CD14-positive monocyte (primary cell): ENCODE measurements at regions not wholly inside any gene's neighbourhood (a gene's known extent, or its start where the extent isn't known, plus 50 kb on each side); places are given as distances from the start of the nearest gene placed in this dataset.

ENCODE experiments used
- DNase-seq, 3 donors: peaks; one replicate each; pipeline ENCODE4 v3.0.0-alpha.2; 2011 to 2022
- H2AFZ ChIP-seq: 2 replicates; pipeline ENCODE4 v1.6.0; 2012; ENCODE audit warnings: mild to moderate bottlenecking, low read depth, low read length, inconsistent platforms; ENCODE audit not compliant: insufficient read depth, poor library complexity, severe bottlenecking
- H3K27ac ChIP-seq, 2 donors: 1 replicate in 1 of 2; 2 replicates in 1 of 2; pipeline ENCODE4 v1.5.1; 2012 to 2013; ENCODE audit warnings: low read length in 2 of 2, control low read depth in 1 of 2, inconsistent platforms in 1 of 2, low read depth in 1 of 2, mild to moderate bottlenecking in 1 of 2
- H3K27me3 ChIP-seq, 2 donors: one replicate each; pipeline versions ENCODE4 v1.6.0 to v1.6.1; 2011 to 2013; ENCODE audit warnings: low read length in 2 of 2; ENCODE audit not compliant: control insufficient read depth in 2 of 2, insufficient read depth in 2 of 2
- H3K36me3 ChIP-seq, 2 donors: replicated peaks in 1 of 2; 1 replicate in 1 of 2; 2 replicates in 1 of 2; pipeline versions ENCODE4 v1.5.1 to v1.6.1; 2012 to 2013; ENCODE audit warnings: low read length in 2 of 2, control low read depth in 1 of 2, inconsistent platforms in 1 of 2, mild to moderate bottlenecking in 1 of 2; ENCODE audit not compliant: insufficient read depth in 2 of 2, control insufficient read depth in 1 of 2
- H3K4me1 ChIP-seq, 2 donors: 1 replicate in 1 of 2; 2 replicates in 1 of 2; pipeline versions ENCODE4 v1.5.1 to v1.6.1; 2012 to 2013; ENCODE audit warnings: low read length in 2 of 2, control low read depth in 1 of 2, inconsistent platforms in 1 of 2, mild to moderate bottlenecking in 1 of 2, moderate library complexity in 1 of 2; ENCODE audit not compliant: insufficient read depth in 2 of 2, control insufficient read depth in 1 of 2
- H3K4me2 ChIP-seq: replicated peaks from 2 replicates; pipeline ENCODE3; 2012; ENCODE audit warnings: low read length, moderate library complexity, mild to moderate bottlenecking; ENCODE audit not compliant: poor library complexity, severe bottlenecking; ENCODE audit errors: extremely low read depth
- H3K4me3 ChIP-seq, 3 experiments: fragments of 200-600 bp in 1 of 3; sonication (generic) in 1 of 3; replicated peaks in 1 of 3; 1 replicate in 2 of 3; 2 replicates in 1 of 3; pipeline ENCODE4 v1.5.1; 2011 to 2013; ENCODE audit warnings: low read length in 3 of 3, mild to moderate bottlenecking in 3 of 3, control low read depth in 2 of 3, low read depth in 2 of 3, inconsistent platforms in 1 of 3, moderate library complexity in 1 of 3
- H3K79me2 ChIP-seq: 2 replicates; pipeline ENCODE4 v1.6.0; 2012; ENCODE audit warnings: mild to moderate bottlenecking, control low read depth, inconsistent platforms, low read length, moderate library complexity; ENCODE audit not compliant: insufficient read depth
- H3K9ac ChIP-seq: 2 replicates; pipeline ENCODE4 v1.6.0; 2017; ENCODE audit warnings: low read length, mild to moderate bottlenecking; ENCODE audit not compliant: insufficient read depth, poor library complexity, severe bottlenecking
- H3K9me3 ChIP-seq, 2 donors: replicated peaks in 1 of 2; 1 replicate in 1 of 2; 2 replicates in 1 of 2; pipeline versions ENCODE4 v1.5.1 to v1.6.1; 2012 to 2013; ENCODE audit warnings: low read length in 2 of 2, control low read depth in 1 of 2; ENCODE audit not compliant: control insufficient read depth in 1 of 2, insufficient read depth in 1 of 2
- H4K20me1 ChIP-seq: 2 replicates; pipeline ENCODE4 v1.6.0; 2012; ENCODE audit warnings: mild to moderate bottlenecking, low read length, control low read depth, moderate library complexity; ENCODE audit not compliant: insufficient read depth
- H3K27ac Mint-ChIP-seq, 7 donors: one replicate each; pipeline ENCODE4 v1.8.0; 2020; ENCODE audit warnings: mild to moderate bottlenecking in 7 of 7, mixed read lengths in 7 of 7, moderate library complexity in 6 of 7, inconsistent platforms in 2 of 7
- H3K27me3 Mint-ChIP-seq, 3 donors: one replicate each; pipeline ENCODE4 v1.8.0; 2021 to 2022; ENCODE audit warnings: low read depth in 3 of 3, mild to moderate bottlenecking in 3 of 3, mixed read lengths in 3 of 3, moderate library complexity in 3 of 3, inconsistent platforms in 1 of 3
- H3K36me3 Mint-ChIP-seq, 2 donors: one replicate each; pipeline ENCODE4 v1.8.0; 2020; ENCODE audit warnings: mixed read lengths in 2 of 2, inconsistent platforms in 1 of 2, mild to moderate bottlenecking in 1 of 2
- H3K4me1 Mint-ChIP-seq: one replicate; pipeline ENCODE4 v1.8.0; 2020; ENCODE audit warnings: mild to moderate bottlenecking, mixed read lengths
- H3K4me3 Mint-ChIP-seq, 2 donors: one replicate each; pipeline ENCODE4 v1.8.0; 2020; ENCODE audit warnings: mild to moderate bottlenecking in 2 of 2, mixed read lengths in 2 of 2, moderate library complexity in 1 of 2
- H3K9me3 Mint-ChIP-seq, 7 donors: one replicate each; pipeline ENCODE4 v1.8.0; 2020 to 2022; ENCODE audit warnings: mixed read lengths in 7 of 7, mild to moderate bottlenecking in 6 of 7, moderate library complexity in 6 of 7, inconsistent platforms in 2 of 7
- CTCF ChIP-seq: fragments of 200-600 bp; IDR thresholded peaks from one replicate; pipeline ENCODE4 v1.8.0; 2022; ENCODE audit warnings: antibody characterized with exemption, mild to moderate bottlenecking
- WGBS: methylation state at CpG from one replicate; pipeline ENCODE4 v1.1.5; 2013; ENCODE audit warnings: missing lambda C conversion rate; ENCODE audit not compliant: insufficient coverage; 5-methylcytosine and 5-hydroxymethylcytosine counted together
- intact Hi-C, 2 donors: fragments of 100-400 bp; cut with micrococcal nuclease; formaldehyde crosslinking; loops; one replicate each; pipeline versions ENCODE4 v1.15.0 to v1.15.1; 2023

GRCh38 chr2:177314722-177315264 is 50.3 kb upstream of the NFE2L2 start:
- H3K9me3 Mint-ChIP-seq, result peaks cover 0 to 5% (median 0%) of the 10 kb centered on the region in 7 donors
- DNase-seq, result no peak
- H3K9ac ChIP-seq, result no peak overlapping the region
- no peaks in the 10 kb centered on the region for H4K20me1 ChIP-seq
- no peak for TF ChIP-seq CTCF
- no peaks in the 10 kb centered on the region for H3K9me3 ChIP-seq
- peaks cover 0 to 6% (median 2%) of the 10 kb centered on the region in 3 donors for H3K27me3 Mint-ChIP-seq
- intact Hi-C loops, result no loop called here
- no peak overlapping the region for H3K4me3 Mint-ChIP-seq
- H3K4me2 ChIP-seq, result no peak overlapping the region
- H2AFZ ChIP-seq, result no peak overlapping the region
- H3K27me3 ChIP-seq, result no peaks in the 10 kb centered on the region
- H3K36me3 ChIP-seq, result no peaks in the 10 kb centered on the region
- H3K79me2 ChIP-seq, result no peaks in the 10 kb centered on the region
- H3K36me3 Mint-ChIP-seq, result peaks cover 0 to 4% of the 10 kb centered on the region in 2 donors
- 100% methylated on average over 1 of the region's 1 CpG for WGBS
- no peaks in the 10 kb centered on the region for H3K4me1 ChIP-seq
- H3K4me1 Mint-ChIP-seq, result peaks cover 2% of the 10 kb centered on the region
- no peak overlapping the region for H3K27ac ChIP-seq
- H3K4me3 ChIP-seq, result no peak overlapping the region
- H3K27ac Mint-ChIP-seq, result no peak overlapping the region

- TF ChIP-seq CTCF, result no peak
- H3K4me3 ChIP-seq, result no peak overlapping the region
- WGBS, result 100% methylated on average over 2 of the region's 3 CpGs
- no peak overlapping the region for H3K9ac ChIP-seq
- H3K79me2 ChIP-seq, result no peaks in the 10 kb centered on the region
- no peak overlapping the region for H3K27ac ChIP-seq
- H4K20me1 ChIP-seq, result no peaks in the 10 kb centered on the region
- peaks cover 0 to 5% (median 0%) of the 10 kb centered on the region in 7 donors for H3K9me3 Mint-ChIP-seq
- H3K36me3 Mint-ChIP-seq, result peaks cover 0 to 4% of the 10 kb centered on the region in 2 donors
- H3K27me3 ChIP-seq, result no peaks in the 10 kb centered on the region
- intact Hi-C loops, result no loop called here
- H3K27ac Mint-ChIP-seq, result no peak overlapping the region
- no peaks in the 10 kb centered on the region for H3K9me3 ChIP-seq
- no peak for DNase-seq
- peaks cover 0 to under 1% of the 10 kb centered on the region in 2 donors for H3K36me3 ChIP-seq
- peaks cover 0 to 6% (median 2%) of the 10 kb centered on the region in 3 donors for H3K27me3 Mint-ChIP-seq
- H3K4me1 ChIP-seq, result no peaks in the 10 kb centered on the region
- H3K4me2 ChIP-seq, result no peak overlapping the region
- H3K4me3 Mint-ChIP-seq, result no peak overlapping the region
- H3K4me1 Mint-ChIP-seq, result no peaks in the 10 kb centered on the region
- no peak overlapping the region for H2AFZ ChIP-seq
These were observed 50.8 kb upstream of the NFE2L2 start for GRCh38 chr2:177315364-177315763.
